ENCODE measurements at regions not wholly inside any gene's neighbourhood (a gene's known extent, or its start where the extent isn't known, plus 50 kb on each side); places are given as distances from the start of the nearest gene placed in this dataset.

- DNase-seq, result no peak
Observed at GRCh38 chr3:24033818-24034217, 88.7 kb downstream of the NR1D2 start.

- no peak for DNase-seq
Observed at GRCh38 chr3:24034464-24034863, 89.4 kb downstream of the NR1D2 start.

GRCh38 chr3:24037971-24038370 is 92.9 kb downstream of the NR1D2 start:
- DNase-seq, result no peak

GRCh38 chr3:24040311-24040710 is 95.2 kb downstream of the NR1D2 start:
- DNase-seq, result no peak

- peak; percentile 34 for DNase-seq
Observed at GRCh38 chr3:24042174-24043059, 97.3 kb downstream of the NR1D2 start.

- DNase-seq, result no peak
Observed at GRCh38 chr3:24043168-24043567, 98.1 kb downstream of the NR1D2 start.

- DNase-seq, result no peak
Observed at GRCh38 chr3:24043985-24044384, 98.9 kb downstream of the NR1D2 start.

- no peak for DNase-seq
Observed at GRCh38 chr3:24046214-24046613, 101.1 kb downstream of the NR1D2 start.

- no peak for DNase-seq
Observed at GRCh38 chr3:24047513-24047912, 102.4 kb downstream of the NR1D2 start.

GRCh38 chr3:24048843-24049242 is 103.8 kb downstream of the NR1D2 start:
- no peak for DNase-seq

GRCh38 chr3:24052446-24052845 is 107.4 kb downstream of the NR1D2 start:
- DNase-seq, result no peak

GRCh38 chr3:24058940-24059705 is 114.0 kb downstream of the NR1D2 start:
- no peak for DNase-seq

- DNase-seq, result no peak
Observed at GRCh38 chr3:24060055-24060454, 115.0 kb downstream of the NR1D2 start.

GRCh38 chr3:24062916-24063315 is 117.8 kb downstream of the NR1D2 start:
- DNase-seq, result no peak
